Panc1 (cell line): ENCODE measurements at regions not wholly inside any gene's neighbourhood (a gene's known extent, or its start where the extent isn't known, plus 50 kb on each side); places are given as distances from the start of the nearest gene placed in this dataset.
"Not testable (repeated sequence)": the region's sequence is repeated elsewhere in the genome, so short reads cannot be mapped to it uniquely, and the experiment has no call there.

Experiments
- ATAC-seq: fragments of 200-7000 bp; cut with Tn5 transposase; 2 replicates; pipeline ENCODE4 v1.9.1; 2020; ENCODE audit warnings: mild to moderate bottlenecking, moderate library complexity
- BruUV-seq: library from RNA; stranded (reverse); fragments of 400-500 nt; replicated peaks from 2 replicates; lab custom pipeline; 2021; lab: Mats Ljungman, UMichigan
- CTCF ChIA-PET: fragments of 300-600 bp; sonication (Branson Sonifier 250); formaldehyde crosslinking; loops from one replicate; lab custom pipeline; 2022; ENCODE audit warnings: antibody characterized with exemption; lab: Charles Lee
- POLR2A ChIA-PET: fragments of 300-600 bp; sonication (Branson Sonifier 250); formaldehyde crosslinking; loops from one replicate; lab custom pipeline; 2022; ENCODE audit warnings: antibody characterized with exemption; lab: Charles Lee
- DNase-seq: peaks from one replicate; pipeline ENCODE4 v3.0.0-alpha.2; 2010; ENCODE audit warnings: low read depth, low spot score
- H3K27ac ChIP-seq: 2 replicates; pipeline ENCODE4 v1.5.1; 2011; ENCODE audit warnings: mild to moderate bottlenecking, low read length, inconsistent platforms
- H3K27me3 ChIP-seq: fragments of 200-500 bp; sonication (Bioruptor generic); 2 replicates; pipeline ENCODE4 v1.6.0; 2014; ENCODE audit warnings: low read length, inconsistent platforms; ENCODE audit not compliant: control insufficient read depth, insufficient read depth
- H3K36me3 ChIP-seq: fragments of 200-500 bp; sonication (Bioruptor generic); 2 replicates; pipeline ENCODE4 v1.5.1; 2014; ENCODE audit warnings: inconsistent platforms, mild to moderate bottlenecking, low read length, moderate library complexity; ENCODE audit not compliant: control insufficient read depth, insufficient read depth
- H3K4me1 ChIP-seq: 2 replicates; pipeline ENCODE4 v1.5.1; 2011; ENCODE audit warnings: inconsistent platforms, mild to moderate bottlenecking, low read length, moderate library complexity; ENCODE audit not compliant: control insufficient read depth, insufficient read depth
- H3K4me3 ChIP-seq, 2 experiments: 2 replicates each; pipeline ENCODE4 v1.5.1; 2011 to 2012; ENCODE audit warnings: low read depth in 2 of 2, low read length in 2 of 2, mild to moderate bottlenecking in 2 of 2, inconsistent platforms in 1 of 2, moderate library complexity in 1 of 2
- H3K9me3 ChIP-seq: fragments of 200-500 bp; sonication (Bioruptor generic); 2 replicates; pipeline ENCODE4 v1.5.1; 2014; ENCODE audit warnings: low read depth, mild to moderate bottlenecking, inconsistent platforms, low read length, moderate library complexity; ENCODE audit not compliant: control insufficient read depth, insufficient read depth
- POLR2AphosphoS5 ChIP-seq: IDR thresholded peaks from 2 replicates; pipeline ENCODE4 v1.6.1; 2012; ENCODE audit warnings: mild to moderate bottlenecking, low read depth, low read length, moderate library complexity
- SIN3A ChIP-seq: IDR thresholded peaks from 2 replicates; pipeline ENCODE4 v1.6.1; 2012; ENCODE audit warnings: low read depth, mild to moderate bottlenecking, low read length, moderate library complexity, borderline replicate concordance; ENCODE audit not compliant: insufficient read depth
- TCF7L2 ChIP-seq: IDR thresholded peaks from 2 replicates; pipeline ENCODE4 v1.6.1; 2011; ENCODE audit warnings: mild to moderate bottlenecking, low read depth, low read length, inconsistent platforms
- in situ Hi-C: cut with HindIII; loops from 2 replicates; pipeline ENCODE4 v1.10.0; 2016; ENCODE audit warnings: low sequenced_read_pairs, low pct_unique_long_range_greater_than_20kb
- intact Hi-C: fragments of 100-400 bp; cut with micrococcal nuclease; formaldehyde crosslinking; loops from one replicate; pipeline ENCODE4 v1.10.0; 2022; ENCODE audit not compliant: unreplicated experiment
- TF ChIP-seq, protein P1 (sequence below): fragments of 450-650 bp; IDR thresholded peaks from 2 replicates; pipeline ENCODE4 v1.5.1; 2017; ENCODE audit warnings: mild to moderate bottlenecking
- TF ChIP-seq, protein P2 (sequence below), 2 experiments: IDR thresholded peaks; 2 replicates each; pipeline ENCODE4 v1.6.1; 2011 to 2012; ENCODE audit warnings: low read depth in 2 of 2, control low read depth in 1 of 2, low read length in 1 of 2, mild to moderate bottlenecking in 1 of 2, moderate library complexity in 1 of 2; ENCODE audit not compliant: insufficient read depth in 1 of 2

DNA sequence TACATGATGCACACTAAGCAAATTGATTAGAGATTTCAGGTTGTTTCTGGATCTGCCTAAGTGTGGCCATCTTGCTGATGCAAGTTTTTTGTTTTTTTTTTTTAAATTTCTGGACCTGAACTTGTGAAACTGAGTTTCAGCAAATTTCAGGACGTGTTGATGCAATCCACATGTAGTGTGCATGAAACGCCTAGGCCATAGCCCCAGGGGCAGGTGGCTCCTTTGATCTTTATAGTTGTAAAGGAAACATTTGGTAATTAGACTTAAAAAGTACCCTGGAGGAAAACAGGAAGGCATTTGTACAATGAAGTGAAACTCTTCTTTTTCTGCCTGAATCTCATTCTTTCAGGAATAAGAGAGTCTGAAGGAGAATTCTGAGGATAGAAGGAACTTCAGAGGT is 162.2 kb upstream of the LHX8 start:
- no peaks in the 10 kb centered on the region for H3K36me3 ChIP-seq
- H3K9me3 ChIP-seq = no peaks in the 10 kb centered on the region
- in situ Hi-C loops = no loop called here
- DNase-seq (no peak), ATAC-seq (no peak)
- no peak overlapping the region for H3K4me3 ChIP-seq
- H3K4me1 ChIP-seq = no peaks in the 10 kb centered on the region; the same call in 1 of the 2 replicates
- intact Hi-C loops = no loop called here
- BruUV-seq = no TSS peak
- ChIA-PET CTCF (no interaction called here), POLR2A (interaction anchor here (0.7 kb wide), 1 partner anchor 20 kb away, joined by 3 read pairs; no protein-coding TSS in a partner anchor)
- no peak overlapping the region for H3K27ac ChIP-seq
- TF ChIP-seq TCF7L2 (no peak), SIN3A (no peak), POLR2AphosphoS5 (no peak)
- TF ChIP-seq, protein P1, sequence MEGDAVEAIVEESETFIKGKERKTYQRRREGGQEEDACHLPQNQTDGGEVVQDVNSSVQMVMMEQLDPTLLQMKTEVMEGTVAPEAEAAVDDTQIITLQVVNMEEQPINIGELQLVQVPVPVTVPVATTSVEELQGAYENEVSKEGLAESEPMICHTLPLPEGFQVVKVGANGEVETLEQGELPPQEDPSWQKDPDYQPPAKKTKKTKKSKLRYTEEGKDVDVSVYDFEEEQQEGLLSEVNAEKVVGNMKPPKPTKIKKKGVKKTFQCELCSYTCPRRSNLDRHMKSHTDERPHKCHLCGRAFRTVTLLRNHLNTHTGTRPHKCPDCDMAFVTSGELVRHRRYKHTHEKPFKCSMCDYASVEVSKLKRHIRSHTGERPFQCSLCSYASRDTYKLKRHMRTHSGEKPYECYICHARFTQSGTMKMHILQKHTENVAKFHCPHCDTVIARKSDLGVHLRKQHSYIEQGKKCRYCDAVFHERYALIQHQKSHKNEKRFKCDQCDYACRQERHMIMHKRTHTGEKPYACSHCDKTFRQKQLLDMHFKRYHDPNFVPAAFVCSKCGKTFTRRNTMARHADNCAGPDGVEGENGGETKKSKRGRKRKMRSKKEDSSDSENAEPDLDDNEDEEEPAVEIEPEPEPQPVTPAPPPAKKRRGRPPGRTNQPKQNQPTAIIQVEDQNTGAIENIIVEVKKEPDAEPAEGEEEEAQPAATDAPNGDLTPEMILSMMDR = no peak
- TF ChIP-seq, protein P2, sequence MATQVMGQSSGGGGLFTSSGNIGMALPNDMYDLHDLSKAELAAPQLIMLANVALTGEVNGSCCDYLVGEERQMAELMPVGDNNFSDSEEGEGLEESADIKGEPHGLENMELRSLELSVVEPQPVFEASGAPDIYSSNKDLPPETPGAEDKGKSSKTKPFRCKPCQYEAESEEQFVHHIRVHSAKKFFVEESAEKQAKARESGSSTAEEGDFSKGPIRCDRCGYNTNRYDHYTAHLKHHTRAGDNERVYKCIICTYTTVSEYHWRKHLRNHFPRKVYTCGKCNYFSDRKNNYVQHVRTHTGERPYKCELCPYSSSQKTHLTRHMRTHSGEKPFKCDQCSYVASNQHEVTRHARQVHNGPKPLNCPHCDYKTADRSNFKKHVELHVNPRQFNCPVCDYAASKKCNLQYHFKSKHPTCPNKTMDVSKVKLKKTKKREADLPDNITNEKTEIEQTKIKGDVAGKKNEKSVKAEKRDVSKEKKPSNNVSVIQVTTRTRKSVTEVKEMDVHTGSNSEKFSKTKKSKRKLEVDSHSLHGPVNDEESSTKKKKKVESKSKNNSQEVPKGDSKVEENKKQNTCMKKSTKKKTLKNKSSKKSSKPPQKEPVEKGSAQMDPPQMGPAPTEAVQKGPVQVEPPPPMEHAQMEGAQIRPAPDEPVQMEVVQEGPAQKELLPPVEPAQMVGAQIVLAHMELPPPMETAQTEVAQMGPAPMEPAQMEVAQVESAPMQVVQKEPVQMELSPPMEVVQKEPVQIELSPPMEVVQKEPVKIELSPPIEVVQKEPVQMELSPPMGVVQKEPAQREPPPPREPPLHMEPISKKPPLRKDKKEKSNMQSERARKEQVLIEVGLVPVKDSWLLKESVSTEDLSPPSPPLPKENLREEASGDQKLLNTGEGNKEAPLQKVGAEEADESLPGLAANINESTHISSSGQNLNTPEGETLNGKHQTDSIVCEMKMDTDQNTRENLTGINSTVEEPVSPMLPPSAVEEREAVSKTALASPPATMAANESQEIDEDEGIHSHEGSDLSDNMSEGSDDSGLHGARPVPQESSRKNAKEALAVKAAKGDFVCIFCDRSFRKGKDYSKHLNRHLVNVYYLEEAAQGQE (IDR thresholded peaks at IDR 0.05; ENCODE audit: insufficient read depth in 1 of 2, low read depth in 2 of 2, low read length in 1 of 2) = no peak
- no peaks in the 10 kb centered on the region for H3K27me3 ChIP-seq

DNA sequence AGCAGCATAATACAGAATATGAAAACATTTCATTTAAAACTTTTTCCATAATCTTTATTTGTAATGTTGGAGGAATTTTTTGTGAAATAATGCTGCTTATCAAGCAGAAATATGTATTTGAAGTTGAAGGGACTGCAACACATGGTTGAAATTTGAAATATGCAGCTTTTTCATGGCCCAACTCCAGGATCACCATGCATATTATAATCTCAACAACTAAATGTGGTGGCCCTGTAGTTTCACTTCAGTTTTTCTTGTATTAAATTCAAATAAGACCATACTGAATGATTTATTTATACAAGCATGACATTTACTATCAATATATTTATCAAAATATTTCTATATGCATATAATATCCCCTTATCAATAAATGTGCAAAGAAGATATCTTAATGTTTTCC is 157.7 kb upstream of the LHX8 start:
- POLR2A ChIA-PET = no interaction called here
- CTCF ChIA-PET = no interaction called here

DNA sequence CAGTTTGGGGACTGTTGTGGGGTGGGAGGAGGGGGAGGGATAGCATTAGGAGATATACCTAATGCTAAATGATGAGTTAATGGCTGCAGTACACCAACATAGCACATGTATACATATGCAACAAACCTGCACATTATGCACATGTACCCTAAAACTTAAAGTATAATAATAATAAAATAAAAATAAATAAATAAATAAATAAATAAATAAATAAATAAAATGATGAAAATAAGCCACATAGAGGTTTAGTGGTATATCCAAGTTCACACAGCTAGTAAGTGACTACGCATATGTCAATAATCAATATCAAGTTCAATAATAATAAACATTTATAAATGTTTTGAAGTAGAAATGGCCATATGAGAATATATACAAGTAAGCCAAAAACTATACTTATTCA is 141.7 kb upstream of the LHX8 start:
- POLR2A ChIA-PET = interaction anchor here (0.5 kb wide), 1 partner anchor 264 kb away, joined by 8 read pairs; no protein-coding TSS in a partner anchor
- BruUV-seq, H3K36me3 ChIP-seq, H3K27ac ChIP-seq, intact Hi-C loops, DNase-seq, CTCF ChIA-PET, in situ Hi-C loops, H3K4me3 ChIP-seq, H3K4me1 ChIP-seq, H3K9me3 ChIP-seq, H3K27me3 ChIP-seq, ATAC-seq: not testable (repeated sequence)

More for the DNA sequence above, 157.7 kb upstream of the LHX8 start:
- TF ChIP-seq POLR2AphosphoS5 (no peak), TCF7L2 (no peak), SIN3A (no peak)
- TF ChIP-seq, protein P2 (IDR thresholded peaks at IDR 0.05; ENCODE audit: insufficient read depth in 1 of 2, low read depth in 2 of 2, low read length in 1 of 2) = no peak
- TF ChIP-seq, protein P1 = no peak
- in situ Hi-C loops (no loop called here), intact Hi-C loops (no loop called here)
- Histone ChIP-seq H3K27ac (no peak overlapping the region), H3K4me1 (no peaks in the 10 kb centered on the region; the same call in 1 of the 2 replicates), H3K36me3 (no peaks in the 10 kb centered on the region; the same call in 1 of the 2 replicates), H3K27me3 (no peaks in the 10 kb centered on the region), H3K9me3 (no peaks in the 10 kb centered on the region), H3K4me3 (no peak overlapping the region)
- ATAC-seq = no peak
- BruUV-seq = no TSS peak
- DNase-seq = no peak
